Kidney (tissue), 13 donors: ENCODE measurements at regions not wholly inside any gene's neighbourhood (a gene's known extent, or its start where the extent isn't known, plus 50 kb on each side); places are given as distances from the start of the nearest gene placed in this dataset.
"Not testable (repeated sequence)": the region's sequence is repeated elsewhere in the genome, so short reads cannot be mapped to it uniquely, and the experiment has no call there.

Source experiments
- DNase-seq, 5 donors: peaks; one replicate each; pipeline ENCODE4 v3.0.0-alpha.2; 2013 to 2020
- FAIRE-seq: peaks from 2 replicates; lab custom pipeline; 2012; peaks lifted over from hg19 to GRCh38; lab: Jason Lieb, UNC
- H3K27ac ChIP-seq, 2 donors: one replicate each; pipeline ENCODE4 v1.7.0; 2013; ENCODE audit warnings: low read depth in 2 of 2, low read length in 2 of 2, inconsistent platforms in 1 of 2
- H3K27me3 ChIP-seq: one replicate; pipeline ENCODE4 v1.7.1; 2013; ENCODE audit warnings: low read length, inconsistent platforms; ENCODE audit not compliant: control insufficient read depth, insufficient read depth
- H3K36me3 ChIP-seq, 3 donors: one replicate each; pipeline versions ENCODE4 v1.7.0 to v1.7.1; 2013; ENCODE audit warnings: low read length in 3 of 3, control low read depth in 1 of 3, inconsistent platforms in 1 of 3; ENCODE audit not compliant: insufficient read depth in 3 of 3, control insufficient read depth in 2 of 3
- H3K4me1 ChIP-seq, 3 donors: one replicate each; pipeline versions ENCODE4 v1.7.0 to v1.7.1; 2013; ENCODE audit warnings: low read length in 3 of 3, inconsistent platforms in 1 of 3, low read depth in 1 of 3; ENCODE audit not compliant: control insufficient read depth in 2 of 3, insufficient read depth in 2 of 3
- H3K4me3 ChIP-seq, 3 donors: one replicate each; pipeline versions ENCODE4 v1.7.0 to v1.8.1; 2013; ENCODE audit warnings: low read length in 3 of 3, control low read depth in 1 of 3, inconsistent platforms in 1 of 3
- H3K9ac ChIP-seq, 3 donors: one replicate each; pipeline versions ENCODE4 v1.7.0 to v1.7.1; 2013; ENCODE audit warnings: low read length in 3 of 3, control low read depth in 1 of 3, inconsistent platforms in 1 of 3
- H3K9me3 ChIP-seq, 3 donors: one replicate each; pipeline versions ENCODE4 v1.7.0 to v1.7.1; 2013; ENCODE audit warnings: low read length in 3 of 3, control low read depth in 1 of 3, inconsistent platforms in 1 of 3; ENCODE audit not compliant: control insufficient read depth in 2 of 3, insufficient read depth in 1 of 3
- intact Hi-C: fragments of 100-400 bp; cut with DNase I; formaldehyde crosslinking; loops from one replicate; pipeline ENCODE4 v1.11.1; 2022
- TF ChIP-seq, protein P1 (sequence below): IDR thresholded peaks from 3 replicates; pipeline ENCODE4 v1.5.1; 2012; ENCODE audit warnings: mild to moderate bottlenecking, moderate library complexity, borderline replicate concordance; ENCODE audit not compliant: insufficient read depth; ENCODE audit errors: extremely low read depth
- donor health status: control.
- donor health status: control.
- donor health status: control.
- donor health status: control.
- donor health status: control.
- donor health status: DM: yes; HTN: yes; CAD: no.
- donor health status: Normal renal cell carcinoma (clear cell type).

DNA sequence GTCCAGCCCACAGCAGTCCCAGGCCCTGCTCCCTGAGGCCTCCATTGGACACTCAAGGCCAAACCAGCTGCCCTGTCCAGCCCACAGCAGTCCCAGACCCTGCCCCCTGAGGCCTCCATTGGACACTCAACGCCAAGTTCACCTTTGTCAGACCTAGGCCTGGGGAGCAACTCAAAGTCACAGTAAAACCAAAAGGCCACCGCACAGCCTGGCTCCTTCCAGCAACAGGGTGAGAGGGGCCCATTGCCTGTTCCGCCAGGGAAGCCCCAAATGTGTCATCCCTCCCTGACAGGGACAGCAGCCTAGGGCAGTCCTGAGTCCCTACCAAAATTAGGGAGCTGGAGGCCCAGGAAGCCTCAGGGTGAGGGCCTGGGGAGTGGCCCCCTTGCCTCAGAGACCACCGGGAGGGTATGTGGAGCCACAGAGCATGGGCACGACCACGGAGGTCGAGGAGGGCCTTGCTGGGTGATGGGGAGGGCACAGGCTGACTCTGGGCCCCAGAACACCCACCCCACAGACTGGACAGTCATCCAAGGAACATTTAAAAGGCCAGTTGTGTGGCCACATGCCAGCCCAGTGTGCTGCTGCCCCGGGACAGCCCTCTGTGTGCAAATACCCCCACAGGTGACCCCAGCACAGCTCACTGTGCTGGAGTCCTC is 66.5 kb upstream of the PPP2R2D start:
- TF ChIP-seq, protein P1, sequence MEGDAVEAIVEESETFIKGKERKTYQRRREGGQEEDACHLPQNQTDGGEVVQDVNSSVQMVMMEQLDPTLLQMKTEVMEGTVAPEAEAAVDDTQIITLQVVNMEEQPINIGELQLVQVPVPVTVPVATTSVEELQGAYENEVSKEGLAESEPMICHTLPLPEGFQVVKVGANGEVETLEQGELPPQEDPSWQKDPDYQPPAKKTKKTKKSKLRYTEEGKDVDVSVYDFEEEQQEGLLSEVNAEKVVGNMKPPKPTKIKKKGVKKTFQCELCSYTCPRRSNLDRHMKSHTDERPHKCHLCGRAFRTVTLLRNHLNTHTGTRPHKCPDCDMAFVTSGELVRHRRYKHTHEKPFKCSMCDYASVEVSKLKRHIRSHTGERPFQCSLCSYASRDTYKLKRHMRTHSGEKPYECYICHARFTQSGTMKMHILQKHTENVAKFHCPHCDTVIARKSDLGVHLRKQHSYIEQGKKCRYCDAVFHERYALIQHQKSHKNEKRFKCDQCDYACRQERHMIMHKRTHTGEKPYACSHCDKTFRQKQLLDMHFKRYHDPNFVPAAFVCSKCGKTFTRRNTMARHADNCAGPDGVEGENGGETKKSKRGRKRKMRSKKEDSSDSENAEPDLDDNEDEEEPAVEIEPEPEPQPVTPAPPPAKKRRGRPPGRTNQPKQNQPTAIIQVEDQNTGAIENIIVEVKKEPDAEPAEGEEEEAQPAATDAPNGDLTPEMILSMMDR: no peak
- DNase-seq (peak in 2 of 5 donors; percentile 13 to 53), FAIRE-seq (no peak)
- H3K36me3 ChIP-seq: no peaks in the 10 kb centered on the region
- no peak overlapping the region for H3K4me3 ChIP-seq
- intact Hi-C loops: no loop called here
- no peak overlapping the region for H3K9ac ChIP-seq
- H3K4me1 ChIP-seq: no peaks in the 10 kb centered on the region
- no peak overlapping the region for H3K27ac ChIP-seq
- H3K9me3 ChIP-seq: peaks cover 0 to 4% (median 2%) of the 10 kb centered on the region in 3 donors
- no peaks in the 10 kb centered on the region for H3K27me3 ChIP-seq

DNA sequence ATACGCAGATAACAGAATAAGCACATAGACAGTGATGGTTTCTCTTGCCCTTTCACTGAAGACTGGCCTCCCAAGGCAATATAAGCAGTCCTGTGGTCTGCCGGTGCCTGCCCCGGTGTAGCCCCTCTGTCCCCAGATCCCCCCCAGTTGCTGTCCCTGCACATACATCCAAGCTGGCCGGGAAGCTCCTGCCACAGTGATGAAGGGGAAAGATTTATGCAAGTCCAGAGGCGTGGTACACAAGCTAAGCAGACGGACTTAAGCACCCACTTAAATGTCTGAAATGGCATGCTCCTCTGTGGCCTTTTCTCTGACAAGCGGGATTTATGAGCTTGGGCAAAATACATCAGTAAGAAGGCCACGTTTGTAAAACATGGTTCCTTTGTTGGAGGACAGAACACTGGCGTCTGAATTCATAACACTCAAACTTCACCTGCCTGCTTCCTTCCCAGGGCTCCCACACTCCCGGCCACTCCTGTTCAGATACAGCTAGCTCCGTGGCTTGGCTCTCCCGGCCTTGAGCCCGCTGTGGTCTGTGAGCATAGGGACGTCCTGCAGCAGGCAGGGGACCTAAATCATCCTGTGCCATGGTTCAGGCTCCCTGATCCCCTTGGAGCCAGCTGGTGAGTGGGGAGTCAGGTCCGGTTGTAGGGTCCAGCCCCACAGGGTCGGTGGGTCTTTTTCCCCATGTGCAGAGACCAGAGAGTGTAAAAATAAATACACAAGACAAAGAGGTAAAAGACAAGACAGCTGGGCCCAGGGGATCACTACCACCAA is 61.7 kb upstream of the PPP2R2D start:
- no peaks in the 10 kb centered on the region for H3K4me1 ChIP-seq
- no peak overlapping the region for H3K9ac ChIP-seq
- intact Hi-C loops: no loop called here
- TF ChIP-seq, protein P1: no peak
- DNase-seq: peak in 2 of 5 donors; percentile 28 to 44
- H3K9me3 ChIP-seq: peaks cover 2 to 4% (median 2%) of the 10 kb centered on the region in 3 donors
- no peaks in the 10 kb centered on the region for H3K36me3 ChIP-seq
- H3K27me3 ChIP-seq: no peaks in the 10 kb centered on the region
- H3K27ac ChIP-seq: no peak overlapping the region
- H3K4me3 ChIP-seq: no peak overlapping the region
- FAIRE-seq: no peak

DNA sequence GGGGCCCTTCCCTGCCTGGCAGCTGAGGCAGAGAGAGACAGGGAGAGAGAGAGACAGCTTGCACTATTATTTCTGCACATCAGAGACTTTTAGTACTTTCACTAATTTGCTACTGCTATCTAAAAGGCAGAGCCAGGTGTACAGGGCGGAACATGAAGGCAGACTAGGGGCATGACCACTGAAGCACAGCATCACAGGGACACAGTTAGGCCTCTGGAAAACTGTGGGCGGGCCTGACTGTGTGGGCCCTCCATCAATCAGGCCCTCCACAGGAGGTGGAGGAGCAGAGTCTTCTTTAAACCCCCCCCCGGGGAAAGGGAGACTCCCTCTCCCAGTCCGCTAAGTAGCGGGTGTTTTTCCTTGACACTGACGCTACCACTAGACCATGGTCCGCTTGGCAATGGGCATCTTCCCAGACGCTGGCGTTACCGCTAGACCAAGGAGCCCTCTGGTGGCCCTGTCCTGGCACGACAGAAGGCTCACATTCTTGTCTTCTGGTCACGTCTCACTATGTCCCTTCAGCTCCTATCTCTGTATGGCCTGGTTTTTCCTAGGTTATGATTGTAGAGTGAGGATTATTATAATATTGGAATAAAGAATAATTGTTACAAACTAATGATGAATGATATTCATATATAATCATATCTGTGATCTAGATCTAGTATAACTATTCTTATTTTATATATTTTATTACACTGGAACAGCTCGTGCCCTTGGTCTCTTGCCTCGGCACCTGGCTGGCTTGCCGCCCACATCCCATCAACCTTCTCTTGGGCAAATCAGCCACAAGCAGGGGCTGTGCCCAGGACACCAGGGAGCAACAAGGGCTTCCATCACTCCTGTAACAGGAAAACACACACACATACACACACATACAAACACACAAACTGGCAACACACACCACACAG is 60.7 kb upstream of the PPP2R2D start:
- H3K4me3 ChIP-seq, H3K27ac ChIP-seq, H3K9me3 ChIP-seq, FAIRE-seq, H3K9ac ChIP-seq, H3K4me1 ChIP-seq, intact Hi-C loops, H3K36me3 ChIP-seq, H3K27me3 ChIP-seq: not testable (repeated sequence)
- TF ChIP-seq, protein P1: peak; percentile 12
- DNase-seq: peak in 3 of 5 donors; percentile 34 to 58 (median 36)
